ENCODE measurements at regions not wholly inside any gene's neighbourhood (a gene's known extent, or its start where the extent isn't known, plus 50 kb on each side); places are given as distances from the start of the nearest gene placed in this dataset.

- ChIA-PET CTCF (ENCODE audit: unreplicated experiment) (no interaction called here), POLR2A (no interaction called here)
- Histone ChIP-seq H3K79me2 (ENCODE audit: insufficient read depth, low read depth, low read length) (no peaks in the 10 kb centered on the region), H3K9me2 (ENCODE audit: insufficient read depth, low read length) (no peaks in the 10 kb centered on the region), H3K4me3 (ENCODE audit: low read depth, low read length, poor library complexity, severe bottlenecking) (no peak overlapping the region), H3K4me2 (ENCODE audit: low read length) (no peak overlapping the region), H3K9me3 (ENCODE audit: low read length) (no peaks in the 10 kb centered on the region), H3K36me3 (ENCODE audit: insufficient read depth, low read length) (no peaks in the 10 kb centered on the region), H4K20me1 (ENCODE audit: insufficient read depth, low read length) (no peaks in the 10 kb centered on the region), H3K27ac (ENCODE audit: low read depth, low read length, poor library complexity, severe bottlenecking) (no peak overlapping the region), H2AFZ (ENCODE audit: low read length) (no peak overlapping the region), H3K4me1 (ENCODE audit: insufficient read depth, low read length, poor library complexity, severe bottlenecking) (no peaks in the 10 kb centered on the region)
- TF ChIP-seq EZH2phosphoT487 (IDR thresholded peaks at IDR 0.05; ENCODE audit: borderline replicate concordance, low read depth, low read length) = no peak
- TF ChIP-seq, protein P1, sequence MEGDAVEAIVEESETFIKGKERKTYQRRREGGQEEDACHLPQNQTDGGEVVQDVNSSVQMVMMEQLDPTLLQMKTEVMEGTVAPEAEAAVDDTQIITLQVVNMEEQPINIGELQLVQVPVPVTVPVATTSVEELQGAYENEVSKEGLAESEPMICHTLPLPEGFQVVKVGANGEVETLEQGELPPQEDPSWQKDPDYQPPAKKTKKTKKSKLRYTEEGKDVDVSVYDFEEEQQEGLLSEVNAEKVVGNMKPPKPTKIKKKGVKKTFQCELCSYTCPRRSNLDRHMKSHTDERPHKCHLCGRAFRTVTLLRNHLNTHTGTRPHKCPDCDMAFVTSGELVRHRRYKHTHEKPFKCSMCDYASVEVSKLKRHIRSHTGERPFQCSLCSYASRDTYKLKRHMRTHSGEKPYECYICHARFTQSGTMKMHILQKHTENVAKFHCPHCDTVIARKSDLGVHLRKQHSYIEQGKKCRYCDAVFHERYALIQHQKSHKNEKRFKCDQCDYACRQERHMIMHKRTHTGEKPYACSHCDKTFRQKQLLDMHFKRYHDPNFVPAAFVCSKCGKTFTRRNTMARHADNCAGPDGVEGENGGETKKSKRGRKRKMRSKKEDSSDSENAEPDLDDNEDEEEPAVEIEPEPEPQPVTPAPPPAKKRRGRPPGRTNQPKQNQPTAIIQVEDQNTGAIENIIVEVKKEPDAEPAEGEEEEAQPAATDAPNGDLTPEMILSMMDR (conservative IDR thresholded peaks at IDR 0.05; ENCODE audit: low read length) = no peak
- BruUV-seq (replicated peaks) = no TSS peak
- intact Hi-C loops (cut with micrococcal nuclease; ENCODE audit: unreplicated experiment) = no loop called here
- no peak for DNase-seq (ENCODE audit: low spot score)
These were observed 1459.5 kb upstream of the SPRY2 start for GRCh38 chr13:81800433-81800832.

- TF ChIP-seq, protein P1 (conservative IDR thresholded peaks at IDR 0.05; ENCODE audit: low read length) = no peak
- no peak for TF ChIP-seq EZH2phosphoT487 (IDR thresholded peaks at IDR 0.05; ENCODE audit: borderline replicate concordance, low read depth, low read length)
- intact Hi-C loops (cut with micrococcal nuclease; ENCODE audit: unreplicated experiment) = no loop called here
- Histone ChIP-seq H3K36me3 (ENCODE audit: insufficient read depth, low read length) (no peaks in the 10 kb centered on the region), H3K27ac (ENCODE audit: low read depth, low read length, poor library complexity, severe bottlenecking) (no peak overlapping the region), H3K9me3 (ENCODE audit: low read length) (no peaks in the 10 kb centered on the region), H2AFZ (ENCODE audit: low read length) (no peak overlapping the region), H3K9me2 (ENCODE audit: insufficient read depth, low read length) (no peaks in the 10 kb centered on the region), H3K79me2 (ENCODE audit: insufficient read depth, low read depth, low read length) (no peaks in the 10 kb centered on the region), H3K4me1 (ENCODE audit: insufficient read depth, low read length, poor library complexity, severe bottlenecking) (no peaks in the 10 kb centered on the region), H4K20me1 (ENCODE audit: insufficient read depth, low read length) (no peaks in the 10 kb centered on the region), H3K4me3 (ENCODE audit: low read depth, low read length, poor library complexity, severe bottlenecking) (no peak overlapping the region), H3K4me2 (ENCODE audit: low read length) (no peak overlapping the region)
- BruUV-seq (replicated peaks) = no TSS peak
- ChIA-PET CTCF (ENCODE audit: unreplicated experiment) (no interaction called here), POLR2A (interaction anchor here (1.0 to 1.2 kb wide), 2 partner anchors 18 to 20 kb away, joined by 3 read pairs; no protein-coding TSS in a partner anchor)
- DNase-seq (ENCODE audit: low spot score) = no peak
These were observed 1454.8 kb upstream of the SPRY2 start for GRCh38 chr13:81795710-81796109.

DNA sequence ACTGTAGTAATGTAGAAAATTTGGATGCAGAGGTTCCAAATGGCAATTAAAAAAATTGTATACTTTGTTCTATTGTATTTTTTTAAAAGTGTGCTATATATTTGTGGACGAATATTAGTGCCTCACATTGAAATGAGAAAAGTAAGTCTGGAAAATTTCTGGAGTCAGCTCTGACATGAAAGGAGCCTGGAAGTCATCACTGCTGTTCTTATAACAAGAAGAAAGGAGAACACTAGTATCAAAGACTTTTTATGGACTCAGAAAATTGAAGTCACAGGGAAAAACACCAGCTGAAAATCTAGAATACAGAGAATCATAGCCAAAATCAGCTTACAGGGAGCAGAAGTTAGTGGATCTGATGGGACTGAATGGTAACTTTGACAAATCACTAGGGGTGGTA, 1450.7 kb upstream of the SPRY2 start:
- H3K36me3 ChIP-seq (ENCODE audit: insufficient read depth, low read length) = no peaks in the 10 kb centered on the region
- H3K4me2 ChIP-seq (ENCODE audit: low read length) = no peak overlapping the region
- H3K27ac ChIP-seq (ENCODE audit: low read depth, low read length, poor library complexity, severe bottlenecking) = no peak overlapping the region
- intact Hi-C loops (cut with micrococcal nuclease; ENCODE audit: unreplicated experiment) = no loop called here
- no peaks in the 10 kb centered on the region for H3K9me3 ChIP-seq (ENCODE audit: low read length)
- H3K9me2 ChIP-seq (ENCODE audit: insufficient read depth, low read length) = no peaks in the 10 kb centered on the region
- H3K4me1 ChIP-seq (ENCODE audit: insufficient read depth, low read length, poor library complexity, severe bottlenecking) = no peaks in the 10 kb centered on the region
- ChIA-PET POLR2A (no interaction called here), CTCF (ENCODE audit: unreplicated experiment) (no interaction called here)
- BruUV-seq (replicated peaks) = no TSS peak
- no peak overlapping the region for H2AFZ ChIP-seq (ENCODE audit: low read length)
- TF ChIP-seq EZH2phosphoT487 (IDR thresholded peaks at IDR 0.05; ENCODE audit: borderline replicate concordance, low read depth, low read length) = no peak
- TF ChIP-seq, protein P1 (conservative IDR thresholded peaks at IDR 0.05; ENCODE audit: low read length) = no peak
- H3K79me2 ChIP-seq (ENCODE audit: insufficient read depth, low read depth, low read length) = no peaks in the 10 kb centered on the region
- H3K4me3 ChIP-seq (ENCODE audit: low read depth, low read length, poor library complexity, severe bottlenecking) = no peak overlapping the region
- DNase-seq (ENCODE audit: low spot score) = no peak
- H4K20me1 ChIP-seq (ENCODE audit: insufficient read depth, low read length) = no peaks in the 10 kb centered on the region
